Aorta (tissue), 5 donors: ENCODE measurements at regions not wholly inside any gene's neighbourhood (a gene's known extent, or its start where the extent isn't known, plus 50 kb on each side); places are given as distances from the start of the nearest gene placed in this dataset.

Experiments used
- ATAC-seq: fragments of 200-7000 bp; cut with Tn5 transposase; one replicate; pipeline ENCODE4 v1.9.1; 2022; ENCODE audit warnings: moderate library complexity; ENCODE audit not compliant: low FRiP score
- DNase-seq, 2 donors: peaks; one replicate each; pipeline ENCODE4 v3.0.0-alpha.2; 2020
- H3K27ac ChIP-seq, 2 donors: one replicate each; pipeline ENCODE4 v1.5.1; 2013; ENCODE audit warnings: low read length in 2 of 2, mild to moderate bottlenecking in 2 of 2, moderate library complexity in 2 of 2, control low read depth in 1 of 2, inconsistent platforms in 1 of 2, low read depth in 1 of 2
- H3K27me3 ChIP-seq, 2 donors: one replicate each; pipeline ENCODE4 v1.6.1; 2013; ENCODE audit warnings: control low read depth in 1 of 2, low read length in 1 of 2, mild to moderate bottlenecking in 1 of 2, moderate library complexity in 1 of 2; ENCODE audit not compliant: insufficient read depth in 2 of 2, control insufficient read depth in 1 of 2
- H3K36me3 ChIP-seq, 2 donors: one replicate each; pipeline ENCODE4 v1.6.1; 2013; ENCODE audit warnings: control low read depth in 1 of 2, low read length in 1 of 2, mild to moderate bottlenecking in 1 of 2; ENCODE audit not compliant: insufficient read depth in 2 of 2, control insufficient read depth in 1 of 2
- H3K4me1 ChIP-seq, 2 donors: one replicate each; pipeline ENCODE4 v1.6.1; 2013; ENCODE audit warnings: low read length in 2 of 2, control low read depth in 1 of 2, mild to moderate bottlenecking in 1 of 2, moderate library complexity in 1 of 2; ENCODE audit not compliant: insufficient read depth in 2 of 2, control insufficient read depth in 1 of 2
- H3K4me3 ChIP-seq, 2 donors: one replicate each; pipeline ENCODE4 v1.5.1; 2013; ENCODE audit warnings: low read length in 2 of 2, control low read depth in 1 of 2, mild to moderate bottlenecking in 1 of 2
- H3K9me3 ChIP-seq: one replicate; pipeline ENCODE4 v1.6.1; 2013; ENCODE audit warnings: mild to moderate bottlenecking, low read length; ENCODE audit not compliant: control insufficient read depth
- WGBS, 2 donors: extraction: QIAGEN DNeasy Blood & Tissue Kit; methylation state at CpG; one replicate each; pipeline ENCODE4 v1.1.7; 2013; 5-methylcytosine and 5-hydroxymethylcytosine counted together
- intact Hi-C, 2 donors: fragments of 100-400 bp; cut with DNase I; formaldehyde crosslinking; loops; one replicate each; pipeline versions ENCODE4 v1.14.2 to v1.15.0; 2022
- donor health status: healthy with polysubstance abuse.
- donor health status: Bipolar disorder and iron deficiency.
- donor health status: DM: no; HTN: no; CAD: no.
- donor health status: DM: no; HTN: no; CAD: no.
- donor health status: DM: yes; HTN: yes; CAD: no.

DNA sequence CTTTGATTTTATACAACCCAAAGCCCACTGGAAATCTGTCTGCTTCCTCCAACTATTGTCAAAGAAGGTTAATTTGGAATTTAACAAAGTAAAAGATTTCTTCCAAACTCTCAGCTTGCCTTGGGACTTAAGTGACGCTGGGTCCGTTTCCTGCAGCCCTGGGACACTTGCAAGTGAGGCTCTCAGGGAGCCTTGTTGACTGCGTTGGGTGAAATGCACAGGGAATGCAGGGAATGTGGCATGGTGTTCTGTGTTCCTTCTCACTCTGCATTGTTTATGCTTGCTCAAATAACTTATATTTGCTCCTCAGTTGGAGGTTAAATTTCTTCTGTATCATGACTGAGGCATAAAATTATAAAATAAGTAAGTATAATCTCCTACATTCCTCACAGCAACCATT is 60.9 kb upstream of the TJP1 start:
- 34 to 40% methylated on average over 3 of the region's 3 CpGs for WGBS, 2 donors
- intact Hi-C loops = loop anchor here in 1 of 2 donors (5.0 kb wide), 1 partner anchor 39 kb away; no protein-coding TSS in a partner anchor
- ATAC-seq (no peak), DNase-seq (no peak)
- Histone ChIP-seq H3K4me1 (peaks cover 0 to 4% of the 10 kb centered on the region in 2 donors), H3K4me3 (no peak overlapping the region), H3K27ac (no peak overlapping the region), H3K9me3 (no peaks in the 10 kb centered on the region), H3K27me3 (no peaks in the 10 kb centered on the region), H3K36me3 (no peaks in the 10 kb centered on the region)

DNA sequence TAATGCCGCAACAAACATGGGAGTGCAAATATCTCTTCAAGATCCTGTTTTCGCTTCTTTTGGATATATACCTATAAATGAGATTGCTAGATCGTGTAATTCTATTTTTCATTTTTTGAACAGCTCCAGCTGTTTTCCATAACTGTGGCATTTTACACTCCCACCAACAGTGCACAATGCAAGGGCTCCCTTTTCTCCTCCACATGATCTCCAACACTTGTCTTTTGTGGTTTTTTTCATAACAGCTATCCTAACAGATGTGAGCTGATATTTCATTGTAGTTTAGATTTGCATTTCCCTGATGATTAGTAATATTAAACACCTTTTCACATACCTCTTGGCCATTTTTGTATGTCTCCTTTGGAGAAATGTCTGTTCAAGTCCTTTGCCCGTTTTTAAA is 58.6 kb upstream of the TJP1 start:
- Histone ChIP-seq H3K4me1 (peaks cover 0 to 4% of the 10 kb centered on the region in 2 donors), H3K4me3 (no peak overlapping the region), H3K36me3 (no peaks in the 10 kb centered on the region), H3K27me3 (no peaks in the 10 kb centered on the region), H3K9me3 (no peaks in the 10 kb centered on the region), H3K27ac (peak overlapping the region in 1 of 2 donors; percentile 28)
- 95 to 97% methylated on average over 4 of the region's 4 CpGs for WGBS, 2 donors
- intact Hi-C loops = loop anchor here in 1 of 2 donors (5.0 kb wide), 1 partner anchor 41 kb away; no protein-coding TSS in a partner anchor
- ATAC-seq = no peak
- no peak for DNase-seq

GRCh38 chr15:29880341-29880740 is 58.1 kb upstream of the TJP1 start:
- H3K9me3 ChIP-seq = no peaks in the 10 kb centered on the region
- no peaks in the 10 kb centered on the region for H3K36me3 ChIP-seq
- H3K4me1 ChIP-seq = peaks cover 0 to 4% of the 10 kb centered on the region in 2 donors
- no peaks in the 10 kb centered on the region for H3K27me3 ChIP-seq
- WGBS, 2 donors = 88 to 90% methylated on average over 3 of the region's 3 CpGs
- no peak for ATAC-seq
- H3K27ac ChIP-seq = no peak overlapping the region
- no peak overlapping the region for H3K4me3 ChIP-seq
- DNase-seq = no peak
- intact Hi-C loops = loop anchor here in 1 of 2 donors (5.0 kb wide), 1 partner anchor 42 kb away; no protein-coding TSS in a partner anchor

- ATAC-seq (no peak), DNase-seq (no peak)
- Histone ChIP-seq H3K27ac (no peak overlapping the region), H3K4me3 (no peak overlapping the region), H3K4me1 (peaks cover 0 to 6% of the 10 kb centered on the region in 2 donors), H3K36me3 (no peaks in the 10 kb centered on the region), H3K27me3 (no peaks in the 10 kb centered on the region), H3K9me3 (no peaks in the 10 kb centered on the region)
- WGBS, 2 donors = 93 to 94% methylated on average over 1 of the region's 1 CpG
- intact Hi-C loops = loop anchor here (5.0 kb wide), 2 partner anchors 53 to 248 kb away; partner anchors contain the start of gene TJP1 (in 2 of the 2)
Observed at GRCh38 chr15:29874977-29875376, 52.7 kb upstream of the TJP1 start.

GRCh38 chr15:29873947-29874411 is 51.7 kb upstream of the TJP1 start:
- Histone ChIP-seq H3K4me3 (no peak overlapping the region), H3K4me1 (peaks cover 0 to 6% of the 10 kb centered on the region in 2 donors), H3K9me3 (no peaks in the 10 kb centered on the region), H3K36me3 (no peaks in the 10 kb centered on the region), H3K27ac (no peak overlapping the region), H3K27me3 (no peaks in the 10 kb centered on the region)
- DNase-seq = no peak
- intact Hi-C loops = loop anchor here (5.0 kb wide), 1 partner anchor 52 kb away; the partner anchor contains the start of gene TJP1 (in 2 of the 2)
- 89% methylated on average over 9 of the region's 9 CpGs for WGBS, 2 donors
- no peak for ATAC-seq

- intact Hi-C loops = loop anchor here (5.0 kb wide), 1 partner anchor 51 kb away; the partner anchor contains the start of gene TJP1 (in 2 of the 2)
- ATAC-seq (no peak), DNase-seq (no peak)
- Histone ChIP-seq H3K4me3 (no peak overlapping the region), H3K9me3 (no peaks in the 10 kb centered on the region), H3K27ac (no peak overlapping the region), H3K4me1 (peaks cover 0 to 6% of the 10 kb centered on the region in 2 donors), H3K27me3 (no peaks in the 10 kb centered on the region), H3K36me3 (no peaks in the 10 kb centered on the region)
- 75 to 83% methylated on average over 3 of the region's 3 CpGs for WGBS, 2 donors
Observed at GRCh38 chr15:29873264-29873663, 51.0 kb upstream of the TJP1 start.

- WGBS, 2 donors = 87% methylated on average over 7 of the region's 7 CpGs
- Histone ChIP-seq H3K4me1 (peaks cover 0 to 6% of the 10 kb centered on the region in 2 donors), H3K27me3 (no peaks in the 10 kb centered on the region), H3K9me3 (no peaks in the 10 kb centered on the region), H3K27ac (no peak overlapping the region), H3K36me3 (no peaks in the 10 kb centered on the region), H3K4me3 (no peak overlapping the region)
- intact Hi-C loops = loop anchor here (5.0 kb wide), 1 partner anchor 50 kb away; the partner anchor contains the start of gene TJP1 (in 2 of the 2)
- ATAC-seq = no peak
- no peak for DNase-seq
Observed at GRCh38 chr15:29872716-29873115, 50.4 kb upstream of the TJP1 start.
